Testis (tissue), 2 donors: ENCODE measurements at regions not wholly inside any gene's neighbourhood (a gene's known extent, or its start where the extent isn't known, plus 50 kb on each side); places are given as distances from the start of the nearest gene placed in this dataset.

Experiments used
- POLR2A ChIP-seq: fragments of 450-650 bp; IDR thresholded peaks from one replicate; pipeline ENCODE4 v1.6.1; 2017; ENCODE audit warnings: antibody characterized with exemption, mild to moderate bottlenecking, moderate library complexity
- TF ChIP-seq, protein P1 (sequence below), 3 experiments: fragments of 450-650 bp in 2 of 3; fragments of 200-600 bp in 1 of 3; sonication (generic) in 1 of 3; IDR thresholded peaks; one replicate each; pipeline ENCODE4 v1.5.1; 2016 to 2019; ENCODE audit warnings: antibody characterized with exemption in 3 of 3, mild to moderate bottlenecking in 2 of 3, moderate library complexity in 1 of 3

DNA sequence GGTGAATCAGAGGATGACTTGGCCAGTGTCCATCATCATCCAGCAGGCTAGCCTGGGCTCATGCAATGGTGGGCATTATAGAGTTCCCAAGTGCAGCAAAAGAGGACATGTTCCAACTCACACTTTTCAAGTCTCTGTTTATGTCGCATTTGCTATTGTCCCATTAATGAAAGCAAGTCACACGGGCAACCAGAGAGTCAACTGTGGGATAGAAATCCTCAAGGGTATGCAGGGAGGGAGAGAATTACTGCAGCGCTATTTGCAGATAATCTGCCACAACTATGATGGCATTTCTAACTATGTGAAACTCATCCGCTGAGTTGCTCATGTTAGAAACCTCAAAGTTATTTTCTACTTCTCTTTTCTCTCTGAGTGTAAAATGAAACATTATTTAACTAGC is 78.5 kb upstream of the TAB3 start:
- TF ChIP-seq, protein P1, sequence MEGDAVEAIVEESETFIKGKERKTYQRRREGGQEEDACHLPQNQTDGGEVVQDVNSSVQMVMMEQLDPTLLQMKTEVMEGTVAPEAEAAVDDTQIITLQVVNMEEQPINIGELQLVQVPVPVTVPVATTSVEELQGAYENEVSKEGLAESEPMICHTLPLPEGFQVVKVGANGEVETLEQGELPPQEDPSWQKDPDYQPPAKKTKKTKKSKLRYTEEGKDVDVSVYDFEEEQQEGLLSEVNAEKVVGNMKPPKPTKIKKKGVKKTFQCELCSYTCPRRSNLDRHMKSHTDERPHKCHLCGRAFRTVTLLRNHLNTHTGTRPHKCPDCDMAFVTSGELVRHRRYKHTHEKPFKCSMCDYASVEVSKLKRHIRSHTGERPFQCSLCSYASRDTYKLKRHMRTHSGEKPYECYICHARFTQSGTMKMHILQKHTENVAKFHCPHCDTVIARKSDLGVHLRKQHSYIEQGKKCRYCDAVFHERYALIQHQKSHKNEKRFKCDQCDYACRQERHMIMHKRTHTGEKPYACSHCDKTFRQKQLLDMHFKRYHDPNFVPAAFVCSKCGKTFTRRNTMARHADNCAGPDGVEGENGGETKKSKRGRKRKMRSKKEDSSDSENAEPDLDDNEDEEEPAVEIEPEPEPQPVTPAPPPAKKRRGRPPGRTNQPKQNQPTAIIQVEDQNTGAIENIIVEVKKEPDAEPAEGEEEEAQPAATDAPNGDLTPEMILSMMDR (IDR thresholded peaks at IDR 0.05) = no peak
- no peak for TF ChIP-seq POLR2A
